ENCODE measurements at regions not wholly inside any gene's neighbourhood (a gene's known extent, or its start where the extent isn't known, plus 50 kb on each side); places are given as distances from the start of the nearest gene placed in this dataset.

- no peak overlapping the region for H3K9ac ChIP-seq (ENCODE audit: low read length in 2 of 2)
- no peaks in the 10 kb centered on the region for H3K4me1 ChIP-seq (ENCODE audit: control insufficient read depth, insufficient read depth, low read length)
- H3K27ac ChIP-seq (ENCODE audit: low read length): no peak overlapping the region
- no peaks in the 10 kb centered on the region for H3K27me3 ChIP-seq (ENCODE audit: control insufficient read depth in 1 of 2, insufficient read depth in 2 of 2, low read length in 2 of 2)
- H3K36me3 ChIP-seq (ENCODE audit: control insufficient read depth in 2 of 2, insufficient read depth in 2 of 2, low read length in 2 of 2): no peaks in the 10 kb centered on the region
- no peaks in the 10 kb centered on the region for H3K9me3 ChIP-seq (ENCODE audit: control insufficient read depth in 2 of 2, low read length in 2 of 2)
- no peak overlapping the region for H3K4me3 ChIP-seq (ENCODE audit: low read length in 2 of 2)
Measured at GRCh38 chr6:165049362-165049761, 260.0 kb downstream of the C6orf118 start.

GRCh38 chr6:165047952-165048351, 261.5 kb downstream of the C6orf118 start:
- no peaks in the 10 kb centered on the region for H3K4me1 ChIP-seq (ENCODE audit: control insufficient read depth, insufficient read depth, low read length)
- no peak overlapping the region for H3K27ac ChIP-seq (ENCODE audit: low read length)
- no peak overlapping the region for H3K9ac ChIP-seq (ENCODE audit: low read length in 2 of 2)
- H3K4me3 ChIP-seq (ENCODE audit: low read length in 2 of 2): no peak overlapping the region
- no peaks in the 10 kb centered on the region for H3K27me3 ChIP-seq (ENCODE audit: control insufficient read depth in 1 of 2, insufficient read depth in 2 of 2, low read length in 2 of 2)
- H3K36me3 ChIP-seq (ENCODE audit: control insufficient read depth in 2 of 2, insufficient read depth in 2 of 2, low read length in 2 of 2): no peaks in the 10 kb centered on the region
- no peaks in the 10 kb centered on the region for H3K9me3 ChIP-seq (ENCODE audit: control insufficient read depth in 2 of 2, low read length in 2 of 2)

GRCh38 chr6:165045631-165046030, 263.8 kb downstream of the C6orf118 start:
- Histone ChIP-seq H3K4me1 (ENCODE audit: control insufficient read depth, insufficient read depth, low read length) (no peaks in the 10 kb centered on the region), H3K27me3 (ENCODE audit: control insufficient read depth in 1 of 2, insufficient read depth in 2 of 2, low read length in 2 of 2) (no peaks in the 10 kb centered on the region), H3K27ac (ENCODE audit: low read length) (no peak overlapping the region), H3K9me3 (ENCODE audit: control insufficient read depth in 2 of 2, low read length in 2 of 2) (peaks cover 0 to under 1% of the 10 kb centered on the region in 2 donors), H3K4me3 (ENCODE audit: low read length in 2 of 2) (no peak overlapping the region), H3K36me3 (ENCODE audit: control insufficient read depth in 2 of 2, insufficient read depth in 2 of 2, low read length in 2 of 2) (no peaks in the 10 kb centered on the region), H3K9ac (ENCODE audit: low read length in 2 of 2) (no peak overlapping the region)

GRCh38 chr6:165042912-165043311, 266.5 kb downstream of the C6orf118 start:
- Histone ChIP-seq H3K4me3 (ENCODE audit: low read length in 2 of 2) (no peak overlapping the region), H3K36me3 (ENCODE audit: control insufficient read depth in 2 of 2, insufficient read depth in 2 of 2, low read length in 2 of 2) (no peaks in the 10 kb centered on the region), H3K27ac (ENCODE audit: low read length) (no peak overlapping the region), H3K9me3 (ENCODE audit: control insufficient read depth in 2 of 2, low read length in 2 of 2) (peaks cover 0 to 7% of the 10 kb centered on the region in 2 donors), H3K27me3 (ENCODE audit: control insufficient read depth in 1 of 2, insufficient read depth in 2 of 2, low read length in 2 of 2) (no peaks in the 10 kb centered on the region), H3K9ac (ENCODE audit: low read length in 2 of 2) (no peak overlapping the region), H3K4me1 (ENCODE audit: control insufficient read depth, insufficient read depth, low read length) (no peaks in the 10 kb centered on the region)

- Histone ChIP-seq H3K27ac (ENCODE audit: low read length) (no peak overlapping the region), H3K4me1 (ENCODE audit: control insufficient read depth, insufficient read depth, low read length) (no peaks in the 10 kb centered on the region), H3K9ac (ENCODE audit: low read length in 2 of 2) (no peak overlapping the region), H3K27me3 (ENCODE audit: control insufficient read depth in 1 of 2, insufficient read depth in 2 of 2, low read length in 2 of 2) (no peaks in the 10 kb centered on the region), H3K4me3 (ENCODE audit: low read length in 2 of 2) (no peak overlapping the region), H3K36me3 (ENCODE audit: control insufficient read depth in 2 of 2, insufficient read depth in 2 of 2, low read length in 2 of 2) (no peaks in the 10 kb centered on the region), H3K9me3 (ENCODE audit: control insufficient read depth in 2 of 2, low read length in 2 of 2) (peaks cover 0 to 7% of the 10 kb centered on the region in 2 donors)
Measured at GRCh38 chr6:165040440-165040839, 269.0 kb downstream of the C6orf118 start.

- Histone ChIP-seq H3K4me3 (ENCODE audit: low read length in 2 of 2) (no peak overlapping the region), H3K36me3 (ENCODE audit: control insufficient read depth in 2 of 2, insufficient read depth in 2 of 2, low read length in 2 of 2) (no peaks in the 10 kb centered on the region), H3K9me3 (ENCODE audit: control insufficient read depth in 2 of 2, low read length in 2 of 2) (peaks cover 0 to 3% of the 10 kb centered on the region in 2 donors), H3K27ac (ENCODE audit: low read length) (no peak overlapping the region), H3K9ac (ENCODE audit: low read length in 2 of 2) (no peak overlapping the region), H3K27me3 (ENCODE audit: control insufficient read depth in 1 of 2, insufficient read depth in 2 of 2, low read length in 2 of 2) (no peaks in the 10 kb centered on the region), H3K4me1 (ENCODE audit: control insufficient read depth, insufficient read depth, low read length) (no peaks in the 10 kb centered on the region)
Measured at GRCh38 chr6:165034271-165034741, 275.1 kb downstream of the C6orf118 start.

- H3K27ac ChIP-seq (ENCODE audit: low read length): no peak overlapping the region
- H3K27me3 ChIP-seq (ENCODE audit: control insufficient read depth in 1 of 2, insufficient read depth in 2 of 2, low read length in 2 of 2): no peaks in the 10 kb centered on the region
- no peak overlapping the region for H3K9ac ChIP-seq (ENCODE audit: low read length in 2 of 2)
- peaks cover 0 to 3% of the 10 kb centered on the region in 2 donors for H3K9me3 ChIP-seq (ENCODE audit: control insufficient read depth in 2 of 2, low read length in 2 of 2)
- no peaks in the 10 kb centered on the region for H3K4me1 ChIP-seq (ENCODE audit: control insufficient read depth, insufficient read depth, low read length)
- H3K36me3 ChIP-seq (ENCODE audit: control insufficient read depth in 2 of 2, insufficient read depth in 2 of 2, low read length in 2 of 2): no peaks in the 10 kb centered on the region
- H3K4me3 ChIP-seq (ENCODE audit: low read length in 2 of 2): no peak overlapping the region
Measured at GRCh38 chr6:165031502-165031901, 277.9 kb downstream of the C6orf118 start.

- H3K9ac ChIP-seq (ENCODE audit: low read length in 2 of 2): no peak overlapping the region
- peaks cover 0 to 2% of the 10 kb centered on the region in 2 donors for H3K27me3 ChIP-seq (ENCODE audit: control insufficient read depth in 1 of 2, insufficient read depth in 2 of 2, low read length in 2 of 2)
- H3K9me3 ChIP-seq (ENCODE audit: control insufficient read depth in 2 of 2, low read length in 2 of 2): no peaks in the 10 kb centered on the region
- H3K4me1 ChIP-seq (ENCODE audit: control insufficient read depth, insufficient read depth, low read length): no peaks in the 10 kb centered on the region
- no peak overlapping the region for H3K4me3 ChIP-seq (ENCODE audit: low read length in 2 of 2)
- no peak overlapping the region for H3K27ac ChIP-seq (ENCODE audit: low read length)
- H3K36me3 ChIP-seq (ENCODE audit: control insufficient read depth in 2 of 2, insufficient read depth in 2 of 2, low read length in 2 of 2): no peaks in the 10 kb centered on the region
Measured at GRCh38 chr6:165025040-165025439, 284.4 kb downstream of the C6orf118 start.

GRCh38 chr6:165019681-165020080, 289.7 kb downstream of the C6orf118 start:
- Histone ChIP-seq H3K27ac (ENCODE audit: low read length) (no peak overlapping the region), H3K9me3 (ENCODE audit: control insufficient read depth in 2 of 2, low read length in 2 of 2) (no peaks in the 10 kb centered on the region), H3K27me3 (ENCODE audit: control insufficient read depth in 1 of 2, insufficient read depth in 2 of 2, low read length in 2 of 2) (peaks cover 0 to 2% of the 10 kb centered on the region in 2 donors), H3K9ac (ENCODE audit: low read length in 2 of 2) (no peak overlapping the region), H3K4me3 (ENCODE audit: low read length in 2 of 2) (no peak overlapping the region), H3K4me1 (ENCODE audit: control insufficient read depth, insufficient read depth, low read length) (no peaks in the 10 kb centered on the region), H3K36me3 (ENCODE audit: control insufficient read depth in 2 of 2, insufficient read depth in 2 of 2, low read length in 2 of 2) (no peaks in the 10 kb centered on the region)

- no peaks in the 10 kb centered on the region for H3K4me1 ChIP-seq (ENCODE audit: control insufficient read depth, insufficient read depth, low read length)
- no peaks in the 10 kb centered on the region for H3K9me3 ChIP-seq (ENCODE audit: control insufficient read depth in 2 of 2, low read length in 2 of 2)
- H3K36me3 ChIP-seq (ENCODE audit: control insufficient read depth in 2 of 2, insufficient read depth in 2 of 2, low read length in 2 of 2): no peaks in the 10 kb centered on the region
- no peak overlapping the region for H3K4me3 ChIP-seq (ENCODE audit: low read length in 2 of 2)
- H3K9ac ChIP-seq (ENCODE audit: low read length in 2 of 2): no peak overlapping the region
- H3K27ac ChIP-seq (ENCODE audit: low read length): no peak overlapping the region
- H3K27me3 ChIP-seq (ENCODE audit: control insufficient read depth in 1 of 2, insufficient read depth in 2 of 2, low read length in 2 of 2): peaks cover 0 to under 1% of the 10 kb centered on the region in 2 donors
Measured at GRCh38 chr6:165015676-165016075, 293.7 kb downstream of the C6orf118 start.

- no peak overlapping the region for H3K27ac ChIP-seq (ENCODE audit: low read length)
- H3K9ac ChIP-seq (ENCODE audit: low read length in 2 of 2): no peak overlapping the region
- no peak overlapping the region for H3K4me3 ChIP-seq (ENCODE audit: low read length in 2 of 2)
- H3K27me3 ChIP-seq (ENCODE audit: control insufficient read depth in 1 of 2, insufficient read depth in 2 of 2, low read length in 2 of 2): no peaks in the 10 kb centered on the region
- H3K36me3 ChIP-seq (ENCODE audit: control insufficient read depth in 2 of 2, insufficient read depth in 2 of 2, low read length in 2 of 2): no peaks in the 10 kb centered on the region
- H3K4me1 ChIP-seq (ENCODE audit: control insufficient read depth, insufficient read depth, low read length): no peaks in the 10 kb centered on the region
- no peaks in the 10 kb centered on the region for H3K9me3 ChIP-seq (ENCODE audit: control insufficient read depth in 2 of 2, low read length in 2 of 2)
Measured at GRCh38 chr6:165013701-165014100, 295.7 kb downstream of the C6orf118 start.

Data from stomach smooth muscle (tissue), 2 donors.